Ectodermal cell (in vitro differentiated cells): ENCODE measurements at regions not wholly inside any gene's neighbourhood (a gene's known extent, or its start where the extent isn't known, plus 50 kb on each side); places are given as distances from the start of the nearest gene placed in this dataset.
"Not testable (repeated sequence)": the region's sequence is repeated elsewhere in the genome, so short reads cannot be mapped to it uniquely, and the experiment has no call there.

Source experiments
- H3K27ac ChIP-seq: 2 replicates; pipeline ENCODE4 v1.7.0; 2013; ENCODE audit warnings: mild to moderate bottlenecking, low read depth, low read length; ENCODE audit not compliant: insufficient read depth, poor library complexity, severe bottlenecking
- H3K27me3 ChIP-seq: 2 replicates; pipeline ENCODE4 v1.7.0; 2013; ENCODE audit warnings: mild to moderate bottlenecking, low read length; ENCODE audit not compliant: insufficient read depth, control insufficient read depth, poor library complexity, severe bottlenecking
- H3K36me3 ChIP-seq: one replicate; pipeline ENCODE4 v1.7.0; 2013; ENCODE audit warnings: low read length; ENCODE audit not compliant: control insufficient read depth, insufficient read depth
- H3K4me1 ChIP-seq: one replicate; pipeline ENCODE4 v1.7.0; 2013; ENCODE audit warnings: low read length; ENCODE audit not compliant: control insufficient read depth, insufficient read depth
- H3K4me3 ChIP-seq: 2 replicates; pipeline ENCODE4 v1.7.0; 2013; ENCODE audit warnings: low read depth, low read length, control low read depth; ENCODE audit not compliant: insufficient read depth
- H3K9me3 ChIP-seq: 2 replicates; pipeline ENCODE4 v1.7.0; 2013; ENCODE audit warnings: mild to moderate bottlenecking, low read length, moderate library complexity; ENCODE audit not compliant: control insufficient read depth
- WGBS, 2 experiments: methylation state at CpG; one replicate each; pipeline ENCODE4 v1.1.7; 2013; ENCODE audit warnings: missing lambda C conversion rate in 2 of 2; 5-methylcytosine and 5-hydroxymethylcytosine counted together

DNA sequence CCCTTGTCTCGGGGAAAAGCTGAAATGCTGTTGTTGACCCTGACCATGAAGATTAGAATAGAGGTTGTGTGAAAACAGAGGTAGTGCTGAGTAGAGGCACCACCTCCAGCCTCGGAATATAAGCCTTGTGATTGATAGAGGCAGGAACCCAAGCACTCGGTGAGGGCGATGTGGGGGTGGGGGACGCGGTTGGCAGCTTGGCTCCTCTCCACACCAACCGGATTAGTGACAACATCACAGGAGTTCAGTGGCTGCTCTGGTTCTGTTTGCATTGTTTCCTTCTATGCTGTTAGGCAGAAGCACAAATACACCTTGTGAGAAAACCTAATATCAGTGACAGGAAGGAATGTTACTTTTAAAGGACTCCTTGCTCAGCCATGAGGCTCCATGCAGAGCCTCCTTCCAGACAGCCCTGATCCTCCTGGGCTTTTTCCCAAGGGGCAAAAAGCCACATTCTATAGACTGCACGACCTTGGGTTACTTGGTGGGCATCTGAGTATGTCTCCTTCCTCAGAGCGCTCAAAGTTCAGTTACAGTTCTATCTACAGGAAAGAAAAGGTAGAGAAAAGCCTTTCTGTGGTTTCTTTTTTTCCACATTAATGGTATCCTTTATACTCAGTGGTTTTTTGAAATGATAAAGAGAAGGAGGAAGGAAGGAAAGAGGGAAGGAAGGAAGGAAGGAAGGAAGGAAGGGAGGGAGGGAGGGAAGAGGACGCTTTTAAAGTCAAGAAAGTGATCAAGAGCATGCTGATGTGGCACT, 150.4 kb upstream of the NOCT start:
- Histone ChIP-seq H3K4me3 (no peak overlapping the region), H3K9me3 (no peaks in the 10 kb centered on the region), H3K36me3 (no peaks in the 10 kb centered on the region), H3K4me1 (peaks cover 6% of the 10 kb centered on the region), H3K27me3 (no peaks in the 10 kb centered on the region), H3K27ac (no peak overlapping the region)
- WGBS, 2 experiments = 76 to 83% methylated on average over 10 of the region's 10 CpGs

DNA sequence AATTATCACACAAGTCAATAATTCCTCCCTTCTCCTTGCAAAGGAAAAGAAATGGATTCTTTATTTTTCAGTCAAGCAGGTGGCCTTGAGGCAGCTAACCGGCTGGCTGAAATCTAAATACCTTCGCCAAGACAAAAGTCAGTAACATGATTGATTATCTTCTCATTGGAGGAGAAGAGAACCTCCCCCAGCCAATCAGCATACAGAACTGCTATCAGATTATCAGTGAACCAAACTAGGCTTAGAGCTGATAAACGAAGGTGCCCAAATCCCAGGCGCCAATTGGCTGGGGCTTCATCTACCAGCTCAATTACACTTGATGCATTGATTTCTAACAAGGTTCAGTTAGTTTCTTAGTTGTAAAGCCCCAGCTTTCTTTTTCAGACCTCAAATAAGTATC, 152.4 kb upstream of the NOCT start:
- Histone ChIP-seq H3K36me3 (no peaks in the 10 kb centered on the region), H3K4me3 (no peak overlapping the region), H3K4me1 (peaks cover 6% of the 10 kb centered on the region), H3K27me3 (no peaks in the 10 kb centered on the region), H3K9me3 (no peaks in the 10 kb centered on the region), H3K27ac (no peak overlapping the region)
- WGBS, 2 experiments = 81 to 88% methylated on average over 4 of the region's 4 CpGs

DNA sequence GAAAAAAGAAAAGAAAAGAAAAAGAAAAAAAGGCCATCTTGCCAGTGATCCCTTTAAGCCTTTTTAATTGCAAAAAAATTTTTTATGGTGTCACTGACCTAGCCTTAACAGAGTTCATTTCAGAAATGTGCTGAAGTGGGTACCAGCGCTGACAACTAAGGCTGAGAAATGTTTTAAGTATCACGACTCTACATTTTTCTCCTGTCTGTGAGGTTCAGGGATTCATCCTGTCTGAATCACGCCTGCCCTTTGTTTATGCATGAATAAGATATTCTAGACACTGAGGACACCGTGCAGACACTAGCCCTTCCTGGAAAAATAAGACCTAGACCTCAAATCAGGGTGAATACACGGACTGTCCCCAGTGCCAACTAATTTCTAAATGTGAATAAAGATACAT, 154.4 kb upstream of the NOCT start:
- no peak overlapping the region for H3K27ac ChIP-seq
- H3K4me3 ChIP-seq = no peak overlapping the region
- no peaks in the 10 kb centered on the region for H3K27me3 ChIP-seq
- no peaks in the 10 kb centered on the region for H3K9me3 ChIP-seq
- H3K36me3 ChIP-seq = no peaks in the 10 kb centered on the region
- 88 to 93% methylated on average over 5 of the region's 5 CpGs for WGBS, 2 experiments
- peaks cover 6% of the 10 kb centered on the region for H3K4me1 ChIP-seq

DNA sequence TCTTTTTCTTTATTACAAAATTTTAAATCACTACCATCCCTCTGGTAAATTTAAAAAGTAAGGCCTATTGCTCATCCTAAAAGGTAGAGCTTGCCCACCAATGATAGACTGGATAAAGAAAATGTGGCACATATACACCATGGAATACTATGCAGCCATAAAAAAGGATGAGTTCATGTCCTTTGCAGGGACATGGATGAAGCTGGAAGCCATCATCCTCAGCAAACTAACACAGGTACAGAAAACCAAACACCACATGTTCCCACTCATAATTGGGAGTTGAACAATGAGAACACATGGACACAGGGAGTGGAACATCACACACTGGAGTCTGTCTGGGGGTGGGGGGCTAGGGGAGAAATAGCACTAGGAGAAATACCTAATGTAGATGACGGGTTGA, 155.2 kb upstream of the NOCT start:
- not testable (repeated sequence) for H3K4me1 ChIP-seq, H3K9me3 ChIP-seq, H3K36me3 ChIP-seq, H3K27ac ChIP-seq, H3K4me3 ChIP-seq, H3K27me3 ChIP-seq
- 100% methylated on average over 1 of the region's 1 CpG; no CpG with 5 or more reads in 1 of the 2 experiments for WGBS, 2 experiments

DNA sequence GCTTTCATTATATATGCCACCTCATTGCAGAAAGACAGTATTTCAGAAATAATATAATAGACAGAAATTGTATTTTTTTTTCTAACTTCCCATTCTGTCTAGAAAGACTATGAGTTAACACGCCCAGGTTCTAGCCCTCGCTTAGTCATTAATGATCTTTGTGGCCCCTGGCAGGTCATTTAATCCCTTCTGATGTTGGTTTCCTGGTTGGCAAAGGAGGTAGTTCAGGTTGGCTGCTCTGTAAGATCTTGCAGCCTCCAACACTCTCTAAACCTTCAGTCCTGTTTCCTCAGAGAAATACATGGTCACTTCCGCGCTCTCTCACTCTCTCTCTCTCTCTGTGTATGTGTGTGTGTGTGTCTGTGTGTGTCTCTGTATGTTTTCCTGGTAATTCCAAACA, 156.3 kb upstream of the NOCT start:
- 95% methylated on average over 2 of the region's 4 CpGs for WGBS, 2 experiments
- H3K36me3 ChIP-seq = no peaks in the 10 kb centered on the region
- H3K4me1 ChIP-seq = no peaks in the 10 kb centered on the region
- H3K27ac ChIP-seq = no peak overlapping the region
- H3K4me3 ChIP-seq = no peak overlapping the region
- H3K27me3 ChIP-seq = no peaks in the 10 kb centered on the region
- H3K9me3 ChIP-seq = no peaks in the 10 kb centered on the region

DNA sequence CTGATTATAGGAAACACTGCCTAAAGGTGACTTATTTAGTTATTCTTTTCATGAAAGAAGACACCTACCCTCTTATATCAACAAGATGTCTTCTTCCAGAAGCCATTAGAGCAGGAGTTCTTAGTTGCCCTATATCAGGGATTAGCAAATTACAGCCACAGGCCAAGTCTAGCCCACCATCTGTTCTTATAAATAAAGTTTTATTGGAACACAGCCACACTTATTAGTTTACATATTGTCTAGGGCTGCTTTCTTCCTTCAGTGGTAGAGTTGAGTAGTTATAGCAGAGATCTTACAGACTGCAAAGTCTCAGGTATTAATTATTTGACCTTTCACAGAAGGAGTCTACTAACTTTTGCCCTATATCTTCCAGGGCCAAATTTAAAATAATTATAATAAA, 157.2 kb upstream of the NOCT start:
- Histone ChIP-seq H3K27me3 (no peaks in the 10 kb centered on the region), H3K9me3 (no peaks in the 10 kb centered on the region), H3K4me3 (no peak overlapping the region), H3K27ac (no peak overlapping the region), H3K4me1 (no peaks in the 10 kb centered on the region), H3K36me3 (no peaks in the 10 kb centered on the region)

DNA sequence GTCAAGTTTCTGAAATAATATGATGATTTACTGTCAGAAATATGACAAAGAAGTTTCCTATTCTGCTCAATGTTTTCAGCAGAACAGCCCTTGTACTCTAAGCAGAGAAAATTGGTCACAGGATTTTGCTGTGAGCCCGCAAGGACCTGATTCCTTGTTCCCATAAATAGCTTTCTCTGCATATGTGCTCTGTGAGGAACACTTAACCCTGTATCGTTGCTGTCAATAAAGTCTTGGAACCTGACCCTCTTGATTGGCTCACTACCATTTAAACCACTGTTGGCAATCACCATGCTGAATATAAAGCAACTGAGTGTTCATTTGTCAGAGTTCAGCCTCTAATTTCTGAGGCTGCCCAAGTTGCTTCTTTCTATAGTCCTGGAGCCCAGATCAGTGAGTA, 158.2 kb upstream of the NOCT start:
- Histone ChIP-seq H3K4me1 (no peaks in the 10 kb centered on the region), H3K9me3 (no peaks in the 10 kb centered on the region), H3K4me3 (no peak overlapping the region), H3K27ac (no peak overlapping the region), H3K27me3 (no peaks in the 10 kb centered on the region), H3K36me3 (no peaks in the 10 kb centered on the region)
- 88 to 100% methylated on average over 2 of the region's 2 CpGs for WGBS, 2 experiments

DNA sequence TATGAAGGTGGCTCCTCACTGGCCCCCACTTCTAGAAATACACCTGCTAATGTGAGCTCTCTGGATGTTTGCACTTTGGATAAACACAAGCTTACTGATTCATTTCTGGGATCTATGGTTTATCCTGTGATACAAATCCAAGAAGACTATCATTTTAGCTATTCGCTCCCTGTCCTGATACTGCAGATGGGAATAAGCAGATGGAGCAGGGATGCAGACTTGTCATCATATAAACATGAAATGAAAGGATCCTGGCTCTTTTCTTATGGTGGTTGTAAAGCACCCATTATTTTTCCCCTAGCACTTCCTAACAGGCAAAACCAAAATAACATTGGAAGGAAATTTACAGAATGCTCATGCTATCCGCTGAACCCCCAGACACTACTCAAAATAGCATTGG, 162.9 kb upstream of the NOCT start:
- 74 to 100% methylated on average over 1 to 2 of the region's 2 CpGs for WGBS, 2 experiments
- H3K4me3 ChIP-seq = no peak overlapping the region
- no peaks in the 10 kb centered on the region for H3K27me3 ChIP-seq
- no peak overlapping the region for H3K27ac ChIP-seq
- no peaks in the 10 kb centered on the region for H3K9me3 ChIP-seq
- H3K36me3 ChIP-seq = no peaks in the 10 kb centered on the region
- H3K4me1 ChIP-seq = peaks cover 4% of the 10 kb centered on the region

DNA sequence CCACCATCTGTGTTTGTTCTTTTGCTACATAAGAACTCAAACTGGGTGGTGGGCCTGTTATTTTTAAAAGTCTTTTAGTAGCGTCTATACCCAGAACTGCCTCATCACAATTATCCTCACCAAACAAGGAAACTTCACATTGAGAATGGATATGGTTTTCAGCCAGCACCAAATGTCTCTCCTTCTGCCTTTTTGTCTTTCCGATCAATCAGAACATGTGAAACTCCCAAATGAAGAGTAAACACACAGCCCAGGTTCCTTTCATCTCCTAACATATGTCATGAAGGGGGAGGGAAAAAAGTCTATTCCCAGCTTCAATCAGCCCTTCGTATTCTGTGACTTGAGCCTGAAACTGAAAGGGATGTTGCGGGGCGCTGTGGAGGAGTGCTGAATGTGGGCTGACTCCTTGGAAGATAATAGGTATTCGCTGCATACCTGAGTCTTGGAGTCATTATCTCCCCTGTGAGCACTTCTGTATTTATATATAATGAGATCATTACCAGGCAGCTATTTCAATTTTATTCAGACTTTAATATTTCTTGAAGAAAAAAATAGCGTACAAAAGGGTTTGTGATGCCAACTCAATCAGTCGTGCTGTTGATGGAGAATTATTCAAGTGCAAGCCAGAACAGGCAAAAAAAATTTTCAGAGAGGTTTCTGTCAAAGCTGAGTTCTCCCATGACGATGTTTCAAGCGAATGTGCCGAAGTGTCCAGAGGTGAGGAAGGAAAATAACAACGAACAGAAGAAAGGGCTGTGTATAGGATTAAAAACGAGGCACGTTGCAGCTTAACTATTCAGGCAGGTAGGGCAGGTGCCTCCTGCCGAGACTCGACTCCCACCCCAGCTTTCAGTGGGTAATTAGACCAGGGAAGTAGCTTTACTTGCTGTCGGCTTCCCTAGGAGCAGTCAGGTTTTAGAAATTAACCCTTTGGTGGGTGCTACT, 163.9 kb upstream of the NOCT start:
- Histone ChIP-seq H3K9me3 (no peaks in the 10 kb centered on the region), H3K36me3 (no peaks in the 10 kb centered on the region), H3K4me3 (no peak overlapping the region), H3K27ac (no peak overlapping the region), H3K27me3 (no peaks in the 10 kb centered on the region), H3K4me1 (peaks cover 4% of the 10 kb centered on the region)
- 14 to 18% methylated on average over 16 to 17 of the region's 17 CpGs for WGBS, 2 experiments

DNA sequence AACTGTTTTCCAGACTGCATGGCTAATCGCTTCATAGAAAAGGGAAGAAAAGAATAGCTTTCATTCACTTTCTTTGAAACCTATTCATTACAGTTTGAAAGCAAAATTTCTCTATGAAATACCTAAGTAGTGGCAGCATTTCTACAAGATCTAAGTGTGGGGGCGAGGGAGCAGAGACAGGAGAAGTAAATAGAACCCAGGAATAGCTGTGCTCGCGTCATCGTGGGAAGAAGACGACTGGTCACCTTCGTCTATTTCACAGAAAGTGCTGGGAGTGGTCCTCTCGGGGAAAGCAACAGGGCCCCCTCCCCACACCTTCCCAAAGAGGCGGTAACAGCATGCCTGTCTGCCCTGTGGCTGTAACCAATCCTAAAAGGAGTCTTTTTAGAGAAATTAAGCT, 169.9 kb upstream of the NOCT start:
- H3K27me3 ChIP-seq = no peaks in the 10 kb centered on the region
- no peak overlapping the region for H3K4me3 ChIP-seq
- no peaks in the 10 kb centered on the region for H3K4me1 ChIP-seq
- no peaks in the 10 kb centered on the region for H3K9me3 ChIP-seq
- 80 to 88% methylated on average over 8 to 9 of the region's 9 CpGs for WGBS, 2 experiments
- H3K27ac ChIP-seq = no peak overlapping the region
- no peaks in the 10 kb centered on the region for H3K36me3 ChIP-seq
